Panc1 (cell line): ENCODE measurements at regions not wholly inside any gene's neighbourhood (a gene's known extent, or its start where the extent isn't known, plus 50 kb on each side); places are given as distances from the start of the nearest gene placed in this dataset.

Experiments used
- ATAC-seq: fragments of 200-7000 bp; cut with Tn5 transposase; 2 replicates; pipeline ENCODE4 v1.9.1; 2020; ENCODE audit warnings: mild to moderate bottlenecking, moderate library complexity
- BruUV-seq: library from RNA; stranded (reverse); fragments of 400-500 nt; replicated peaks from 2 replicates; lab custom pipeline; 2021; lab: Mats Ljungman, UMichigan
- CTCF ChIA-PET: fragments of 300-600 bp; sonication (Branson Sonifier 250); formaldehyde crosslinking; loops from one replicate; lab custom pipeline; 2022; ENCODE audit warnings: antibody characterized with exemption; lab: Charles Lee
- POLR2A ChIA-PET: fragments of 300-600 bp; sonication (Branson Sonifier 250); formaldehyde crosslinking; loops from one replicate; lab custom pipeline; 2022; ENCODE audit warnings: antibody characterized with exemption; lab: Charles Lee
- DNase-seq: peaks from one replicate; pipeline ENCODE4 v3.0.0-alpha.2; 2010; ENCODE audit warnings: low read depth, low spot score
- H3K27ac ChIP-seq: 2 replicates; pipeline ENCODE4 v1.5.1; 2011; ENCODE audit warnings: mild to moderate bottlenecking, low read length, inconsistent platforms
- H3K27me3 ChIP-seq: fragments of 200-500 bp; sonication (Bioruptor generic); 2 replicates; pipeline ENCODE4 v1.6.0; 2014; ENCODE audit warnings: low read length, inconsistent platforms; ENCODE audit not compliant: control insufficient read depth, insufficient read depth
- H3K36me3 ChIP-seq: fragments of 200-500 bp; sonication (Bioruptor generic); 2 replicates; pipeline ENCODE4 v1.5.1; 2014; ENCODE audit warnings: inconsistent platforms, mild to moderate bottlenecking, low read length, moderate library complexity; ENCODE audit not compliant: control insufficient read depth, insufficient read depth
- H3K4me1 ChIP-seq: 2 replicates; pipeline ENCODE4 v1.5.1; 2011; ENCODE audit warnings: inconsistent platforms, mild to moderate bottlenecking, low read length, moderate library complexity; ENCODE audit not compliant: control insufficient read depth, insufficient read depth
- H3K4me3 ChIP-seq, 2 experiments: 2 replicates each; pipeline ENCODE4 v1.5.1; 2011 to 2012; ENCODE audit warnings: low read depth in 2 of 2, low read length in 2 of 2, mild to moderate bottlenecking in 2 of 2, inconsistent platforms in 1 of 2, moderate library complexity in 1 of 2
- H3K9me3 ChIP-seq: fragments of 200-500 bp; sonication (Bioruptor generic); 2 replicates; pipeline ENCODE4 v1.5.1; 2014; ENCODE audit warnings: low read depth, mild to moderate bottlenecking, inconsistent platforms, low read length, moderate library complexity; ENCODE audit not compliant: control insufficient read depth, insufficient read depth
- POLR2AphosphoS5 ChIP-seq: IDR thresholded peaks from 2 replicates; pipeline ENCODE4 v1.6.1; 2012; ENCODE audit warnings: mild to moderate bottlenecking, low read depth, low read length, moderate library complexity
- SIN3A ChIP-seq: IDR thresholded peaks from 2 replicates; pipeline ENCODE4 v1.6.1; 2012; ENCODE audit warnings: low read depth, mild to moderate bottlenecking, low read length, moderate library complexity, borderline replicate concordance; ENCODE audit not compliant: insufficient read depth
- TCF7L2 ChIP-seq: IDR thresholded peaks from 2 replicates; pipeline ENCODE4 v1.6.1; 2011; ENCODE audit warnings: mild to moderate bottlenecking, low read depth, low read length, inconsistent platforms
- in situ Hi-C: cut with HindIII; loops from 2 replicates; pipeline ENCODE4 v1.10.0; 2016; ENCODE audit warnings: low sequenced_read_pairs, low pct_unique_long_range_greater_than_20kb
- intact Hi-C: fragments of 100-400 bp; cut with micrococcal nuclease; formaldehyde crosslinking; loops from one replicate; pipeline ENCODE4 v1.10.0; 2022; ENCODE audit not compliant: unreplicated experiment
- TF ChIP-seq, protein P1 (sequence below): fragments of 450-650 bp; IDR thresholded peaks from 2 replicates; pipeline ENCODE4 v1.5.1; 2017; ENCODE audit warnings: mild to moderate bottlenecking
- TF ChIP-seq, protein P2 (sequence below), 2 experiments: IDR thresholded peaks; 2 replicates each; pipeline ENCODE4 v1.6.1; 2011 to 2012; ENCODE audit warnings: low read depth in 2 of 2, control low read depth in 1 of 2, low read length in 1 of 2, mild to moderate bottlenecking in 1 of 2, moderate library complexity in 1 of 2; ENCODE audit not compliant: insufficient read depth in 1 of 2

GRCh38 chr22:17303840-17304779 lies 65.2 kb upstream of the CECR2 start:
- Histone ChIP-seq H3K9me3 (no peaks in the 10 kb centered on the region), H3K4me1 (no peaks in the 10 kb centered on the region), H3K27me3 (no peaks in the 10 kb centered on the region), H3K27ac (no peak overlapping the region), H3K4me3 (no peak overlapping the region), H3K36me3 (no peaks in the 10 kb centered on the region)
- no peak for DNase-seq
- no peak; the same call in 1 of the 2 replicates for ATAC-seq
- CTCF ChIA-PET = no interaction called here
- in situ Hi-C loops = no loop called here
- TF ChIP-seq, protein P1, sequence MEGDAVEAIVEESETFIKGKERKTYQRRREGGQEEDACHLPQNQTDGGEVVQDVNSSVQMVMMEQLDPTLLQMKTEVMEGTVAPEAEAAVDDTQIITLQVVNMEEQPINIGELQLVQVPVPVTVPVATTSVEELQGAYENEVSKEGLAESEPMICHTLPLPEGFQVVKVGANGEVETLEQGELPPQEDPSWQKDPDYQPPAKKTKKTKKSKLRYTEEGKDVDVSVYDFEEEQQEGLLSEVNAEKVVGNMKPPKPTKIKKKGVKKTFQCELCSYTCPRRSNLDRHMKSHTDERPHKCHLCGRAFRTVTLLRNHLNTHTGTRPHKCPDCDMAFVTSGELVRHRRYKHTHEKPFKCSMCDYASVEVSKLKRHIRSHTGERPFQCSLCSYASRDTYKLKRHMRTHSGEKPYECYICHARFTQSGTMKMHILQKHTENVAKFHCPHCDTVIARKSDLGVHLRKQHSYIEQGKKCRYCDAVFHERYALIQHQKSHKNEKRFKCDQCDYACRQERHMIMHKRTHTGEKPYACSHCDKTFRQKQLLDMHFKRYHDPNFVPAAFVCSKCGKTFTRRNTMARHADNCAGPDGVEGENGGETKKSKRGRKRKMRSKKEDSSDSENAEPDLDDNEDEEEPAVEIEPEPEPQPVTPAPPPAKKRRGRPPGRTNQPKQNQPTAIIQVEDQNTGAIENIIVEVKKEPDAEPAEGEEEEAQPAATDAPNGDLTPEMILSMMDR = no peak
- TF ChIP-seq POLR2AphosphoS5 = no peak
- TF ChIP-seq SIN3A = no peak
- TF ChIP-seq, protein P2, sequence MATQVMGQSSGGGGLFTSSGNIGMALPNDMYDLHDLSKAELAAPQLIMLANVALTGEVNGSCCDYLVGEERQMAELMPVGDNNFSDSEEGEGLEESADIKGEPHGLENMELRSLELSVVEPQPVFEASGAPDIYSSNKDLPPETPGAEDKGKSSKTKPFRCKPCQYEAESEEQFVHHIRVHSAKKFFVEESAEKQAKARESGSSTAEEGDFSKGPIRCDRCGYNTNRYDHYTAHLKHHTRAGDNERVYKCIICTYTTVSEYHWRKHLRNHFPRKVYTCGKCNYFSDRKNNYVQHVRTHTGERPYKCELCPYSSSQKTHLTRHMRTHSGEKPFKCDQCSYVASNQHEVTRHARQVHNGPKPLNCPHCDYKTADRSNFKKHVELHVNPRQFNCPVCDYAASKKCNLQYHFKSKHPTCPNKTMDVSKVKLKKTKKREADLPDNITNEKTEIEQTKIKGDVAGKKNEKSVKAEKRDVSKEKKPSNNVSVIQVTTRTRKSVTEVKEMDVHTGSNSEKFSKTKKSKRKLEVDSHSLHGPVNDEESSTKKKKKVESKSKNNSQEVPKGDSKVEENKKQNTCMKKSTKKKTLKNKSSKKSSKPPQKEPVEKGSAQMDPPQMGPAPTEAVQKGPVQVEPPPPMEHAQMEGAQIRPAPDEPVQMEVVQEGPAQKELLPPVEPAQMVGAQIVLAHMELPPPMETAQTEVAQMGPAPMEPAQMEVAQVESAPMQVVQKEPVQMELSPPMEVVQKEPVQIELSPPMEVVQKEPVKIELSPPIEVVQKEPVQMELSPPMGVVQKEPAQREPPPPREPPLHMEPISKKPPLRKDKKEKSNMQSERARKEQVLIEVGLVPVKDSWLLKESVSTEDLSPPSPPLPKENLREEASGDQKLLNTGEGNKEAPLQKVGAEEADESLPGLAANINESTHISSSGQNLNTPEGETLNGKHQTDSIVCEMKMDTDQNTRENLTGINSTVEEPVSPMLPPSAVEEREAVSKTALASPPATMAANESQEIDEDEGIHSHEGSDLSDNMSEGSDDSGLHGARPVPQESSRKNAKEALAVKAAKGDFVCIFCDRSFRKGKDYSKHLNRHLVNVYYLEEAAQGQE (IDR thresholded peaks at IDR 0.05; ENCODE audit: insufficient read depth in 1 of 2, low read depth in 2 of 2, low read length in 1 of 2) = no peak
- no peak for TF ChIP-seq TCF7L2
- no TSS peak for BruUV-seq
- POLR2A ChIA-PET = no interaction called here
- intact Hi-C loops = no loop called here

- intact Hi-C loops = no loop called here
- H3K27me3 ChIP-seq = no peaks in the 10 kb centered on the region
- no peaks in the 10 kb centered on the region for H3K36me3 ChIP-seq
- ATAC-seq (no peak), DNase-seq (no peak)
- no peak overlapping the region for H3K4me3 ChIP-seq
- TF ChIP-seq TCF7L2 (no peak), SIN3A (no peak), POLR2AphosphoS5 (no peak)
- TF ChIP-seq, protein P1 = no peak
- TF ChIP-seq, protein P2 (IDR thresholded peaks at IDR 0.05; ENCODE audit: insufficient read depth in 1 of 2, low read depth in 2 of 2, low read length in 1 of 2) = no peak
- in situ Hi-C loops = no loop called here
- no peaks in the 10 kb centered on the region for H3K4me1 ChIP-seq
- POLR2A ChIA-PET = no interaction called here
- CTCF ChIA-PET = no interaction called here
- no peaks in the 10 kb centered on the region for H3K9me3 ChIP-seq
- no TSS peak for BruUV-seq
- H3K27ac ChIP-seq = no peak overlapping the region
Measured at GRCh38 chr22:17303441-17303839, 65.8 kb upstream of the CECR2 start.
